Jurkat, Clone E6-1 (cell line): ENCODE measurements at regions not wholly inside any gene's neighbourhood (a gene's known extent, or its start where the extent isn't known, plus 50 kb on each side); places are given as distances from the start of the nearest gene placed in this dataset.

Experiments used
- DNase-seq: peaks from one replicate; pipeline ENCODE4 v3.0.0-alpha.2; 2011; ENCODE audit warnings: low read depth, low spot score
- H3K4me3 ChIP-seq: 2 replicates; pipeline ENCODE4 v1.5.1; 2011; ENCODE audit warnings: mild to moderate bottlenecking, low read length, control low read depth, moderate library complexity

- H3K4me3 ChIP-seq = no peak overlapping the region
- no peak for DNase-seq
These were observed 1012.7 kb upstream of the CADM2 start for GRCh38 chr3:83946049-83946448.

DNA sequence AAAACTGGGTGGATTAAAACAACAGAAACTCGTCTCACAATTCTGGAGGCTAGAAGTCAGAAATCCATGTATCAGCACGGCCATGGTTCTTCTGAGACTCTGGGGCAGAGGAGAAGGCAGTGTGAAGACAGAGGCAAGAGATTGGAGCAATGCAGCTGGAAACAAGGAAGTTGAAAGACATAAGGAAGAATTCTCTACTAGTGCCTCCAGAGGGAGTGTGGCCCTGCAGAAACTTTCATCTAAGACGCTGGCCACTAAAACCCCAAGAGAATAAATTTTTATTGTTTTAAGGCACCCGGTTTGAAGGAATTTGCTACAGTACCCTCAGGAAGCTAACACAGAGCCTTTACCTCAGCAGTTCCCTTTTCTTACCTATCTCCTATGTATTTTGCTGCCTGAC, 1012.2 kb upstream of the CADM2 start:
- DNase-seq = no peak
- H3K4me3 ChIP-seq = no peak overlapping the region

GRCh38 chr3:83948771-83949170, 1010.0 kb upstream of the CADM2 start:
- no peak overlapping the region for H3K4me3 ChIP-seq
- no peak for DNase-seq

- no peak for DNase-seq
- no peak overlapping the region for H3K4me3 ChIP-seq
These were observed 1005.2 kb upstream of the CADM2 start for GRCh38 chr3:83953417-83954089.

DNA sequence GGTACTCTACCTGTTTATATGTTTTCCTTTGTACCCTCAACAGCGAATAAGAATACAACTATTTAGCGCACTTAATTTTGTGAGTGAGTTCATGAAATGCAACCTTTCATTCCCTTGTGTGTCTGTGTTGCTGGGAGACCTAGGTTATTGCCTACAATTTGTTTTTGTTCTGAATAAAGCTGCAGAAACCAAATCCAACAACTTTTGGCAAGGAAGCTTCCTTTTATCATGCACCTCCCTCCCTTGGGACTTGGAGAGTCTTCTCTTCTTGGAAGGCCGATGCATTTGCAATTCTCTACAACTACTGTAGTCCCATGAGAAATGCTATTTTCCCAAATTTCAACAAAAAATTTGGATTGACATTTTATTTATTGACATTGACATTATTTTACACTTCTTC, 1002.4 kb upstream of the CADM2 start:
- DNase-seq = no peak
- H3K4me3 ChIP-seq = no peak overlapping the region

DNA sequence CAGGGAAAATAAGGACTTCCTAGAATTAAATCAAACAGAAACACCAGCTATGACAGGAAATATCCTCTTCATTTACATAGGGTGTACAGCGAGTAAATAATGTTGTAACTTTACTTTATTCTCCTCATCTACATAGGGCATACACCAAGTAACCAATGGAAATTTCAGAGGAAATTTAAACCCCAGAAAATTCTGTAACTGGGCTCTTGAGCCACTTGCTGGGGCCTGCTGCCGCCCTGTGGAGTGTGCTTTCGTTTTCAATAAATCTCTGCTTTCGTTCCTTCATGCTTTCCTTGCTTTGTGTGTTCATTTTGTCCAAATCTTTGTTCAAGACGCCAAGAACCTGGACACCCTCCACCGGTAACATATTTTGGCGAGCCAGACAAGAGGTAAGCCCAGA, 990.4 kb upstream of the CADM2 start:
- no peak for DNase-seq
- H3K4me3 ChIP-seq = no peak overlapping the region

DNA sequence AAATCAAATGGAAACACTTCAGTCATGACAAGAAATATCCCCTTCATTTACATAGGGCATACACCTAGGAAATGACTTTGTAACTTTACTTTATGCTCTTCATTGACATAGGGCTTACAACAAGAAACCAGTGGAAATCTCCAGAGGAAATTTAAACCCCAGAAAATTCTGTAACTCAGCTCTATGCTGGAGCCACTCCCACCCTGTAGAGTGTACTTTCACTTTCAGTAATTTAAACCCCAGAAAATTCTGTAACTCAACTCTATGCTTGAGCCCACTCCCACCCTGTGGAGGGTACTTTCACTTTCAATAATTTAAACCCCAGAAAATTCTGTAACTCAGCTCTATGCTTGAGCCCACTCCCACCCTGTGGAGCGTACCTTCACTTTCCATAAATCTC, 987.1 kb upstream of the CADM2 start:
- DNase-seq = no peak
- H3K4me3 ChIP-seq = no peak overlapping the region

DNA sequence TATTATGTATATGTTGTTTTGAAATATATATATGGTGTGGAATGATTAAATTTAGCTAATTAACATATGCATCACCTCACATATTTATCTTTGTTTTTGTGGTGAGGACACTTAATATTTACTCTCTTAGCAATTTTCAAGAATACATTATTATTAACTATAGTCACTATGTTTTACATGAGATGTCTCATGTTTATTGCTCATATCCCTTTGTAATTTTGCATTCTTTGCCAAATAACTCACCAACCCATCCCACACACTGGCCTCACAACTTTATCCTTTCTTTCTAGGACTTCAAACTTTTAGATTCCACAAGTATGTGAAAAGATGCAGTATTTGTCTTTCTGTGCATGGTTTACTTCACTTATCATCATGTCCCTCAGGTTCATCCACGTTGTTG, 950.2 kb upstream of the CADM2 start:
- H3K4me3 ChIP-seq = no peak overlapping the region
- DNase-seq = no peak

- DNase-seq = no peak
- no peak overlapping the region for H3K4me3 ChIP-seq
These were observed 934.9 kb upstream of the CADM2 start for GRCh38 chr3:84023842-84024241.

- H3K4me3 ChIP-seq = no peak overlapping the region
- DNase-seq = no peak
These were observed 919.7 kb upstream of the CADM2 start for GRCh38 chr3:84039099-84039498.

- no peak for DNase-seq
- no peak overlapping the region for H3K4me3 ChIP-seq
These were observed 916.2 kb upstream of the CADM2 start for GRCh38 chr3:84042399-84043106.

GRCh38 chr3:84066915-84067314, 891.9 kb upstream of the CADM2 start:
- no peak overlapping the region for H3K4me3 ChIP-seq
- DNase-seq = no peak

- no peak for DNase-seq
- H3K4me3 ChIP-seq = no peak overlapping the region
These were observed 885.1 kb upstream of the CADM2 start for GRCh38 chr3:84073664-84074063.

- DNase-seq = no peak
- H3K4me3 ChIP-seq = no peak overlapping the region
These were observed 884.0 kb upstream of the CADM2 start for GRCh38 chr3:84074767-84075166.

GRCh38 chr3:84077479-84077878, 881.3 kb upstream of the CADM2 start:
- no peak overlapping the region for H3K4me3 ChIP-seq
- no peak for DNase-seq

DNA sequence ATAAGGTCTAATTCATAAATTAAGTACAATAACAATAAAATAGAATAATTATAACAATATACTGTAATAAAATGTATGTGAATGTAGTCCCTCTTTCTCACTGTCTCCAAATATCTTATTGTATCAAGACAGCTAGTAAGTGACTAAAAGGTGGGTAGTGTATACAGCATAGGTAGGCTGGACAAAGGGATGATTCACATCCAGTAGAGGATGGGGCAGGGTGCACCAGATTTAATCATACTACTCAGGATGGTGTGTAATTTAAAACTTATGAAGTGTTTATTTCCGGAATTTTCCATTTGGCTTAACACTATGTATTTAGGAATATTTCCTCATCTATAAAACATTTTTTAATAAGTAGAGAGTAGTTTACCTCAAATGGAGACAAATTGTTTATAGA, 876.1 kb upstream of the CADM2 start:
- H3K4me3 ChIP-seq = no peak overlapping the region
- DNase-seq = no peak

DNA sequence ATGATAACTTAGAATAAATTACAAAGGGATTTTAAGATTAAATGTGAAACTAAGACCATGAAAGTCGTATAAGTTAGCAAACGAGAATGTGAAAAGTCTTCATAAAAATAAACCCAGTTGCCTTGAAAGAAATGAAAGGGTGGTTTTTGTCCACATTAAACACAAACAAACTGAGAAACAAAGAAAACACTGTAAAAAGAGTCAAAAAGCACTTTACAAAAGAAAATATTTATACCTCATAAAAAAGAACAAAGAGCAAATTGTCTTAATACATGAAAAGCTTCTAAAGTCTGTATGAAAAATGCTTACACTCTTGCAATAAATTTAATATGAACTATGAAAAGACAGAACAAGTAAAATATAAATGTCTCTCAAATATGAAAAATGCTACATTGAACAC, 865.9 kb upstream of the CADM2 start:
- no peak for DNase-seq
- no peak overlapping the region for H3K4me3 ChIP-seq

DNA sequence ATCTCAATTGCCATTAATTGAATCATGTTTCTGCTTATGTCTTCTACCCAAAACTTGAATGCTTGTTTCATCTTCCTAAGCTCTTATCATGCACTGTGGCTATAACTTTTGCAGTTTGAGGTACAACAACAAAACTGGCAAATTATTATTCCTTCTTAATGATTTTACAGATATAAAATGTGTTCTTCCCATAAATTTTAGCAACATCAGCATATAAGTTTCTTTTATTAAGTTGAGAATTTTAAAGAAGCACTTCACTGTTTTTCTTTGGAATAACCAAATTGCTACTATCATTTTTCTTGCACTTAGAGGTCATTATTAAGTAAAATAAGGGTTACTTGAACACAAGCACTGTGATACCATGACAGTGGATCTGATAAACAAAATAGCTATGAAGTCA, 862.6 kb upstream of the CADM2 start:
- no peak overlapping the region for H3K4me3 ChIP-seq
- no peak for DNase-seq

DNA sequence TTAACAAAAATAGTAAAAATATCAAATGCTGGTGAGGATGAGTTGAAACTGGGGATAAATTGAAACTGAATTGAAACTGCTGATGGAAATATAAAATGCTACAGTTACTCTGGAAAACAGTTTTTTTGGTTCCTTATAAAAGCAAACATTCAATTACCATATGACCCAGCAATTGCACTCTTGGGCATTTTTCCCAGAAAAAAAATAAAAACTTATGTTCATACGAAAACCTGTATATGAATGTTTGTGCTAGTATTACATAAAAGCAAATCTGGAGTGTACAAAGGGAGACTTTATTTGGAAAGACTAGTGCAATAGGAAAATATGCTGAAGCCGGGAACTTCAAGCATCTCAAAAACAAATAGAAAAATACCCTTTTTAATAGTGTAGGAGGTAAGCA, 857.9 kb upstream of the CADM2 start:
- H3K4me3 ChIP-seq = no peak overlapping the region
- no peak for DNase-seq

DNA sequence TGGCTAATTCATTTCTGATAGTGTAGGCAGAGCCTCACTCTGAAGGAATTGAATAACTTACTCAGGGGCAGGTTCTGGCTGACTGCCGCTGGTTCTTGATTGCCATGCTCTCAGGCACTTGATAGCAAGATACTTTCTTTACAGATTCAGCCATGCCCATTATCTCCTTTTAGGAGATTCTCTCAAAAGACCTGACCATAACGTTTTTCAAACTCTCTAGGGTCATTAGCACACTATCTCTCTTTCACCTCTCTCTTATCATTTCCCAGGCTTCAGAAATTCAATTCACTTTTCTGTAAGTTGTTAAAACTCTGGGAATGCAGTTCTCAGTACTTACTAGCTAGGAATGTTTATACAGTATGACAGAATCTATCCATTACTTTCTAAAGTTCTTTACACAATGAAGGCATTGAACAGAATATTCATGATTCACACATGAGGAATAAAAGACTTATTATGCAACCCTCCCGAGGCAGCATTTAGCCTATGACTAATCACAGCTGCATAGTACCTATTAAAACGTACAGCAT, 850.3 kb upstream of the CADM2 start:
- no peak overlapping the region for H3K4me3 ChIP-seq
- DNase-seq = no peak

GRCh38 chr3:84109911-84110310, 848.9 kb upstream of the CADM2 start:
- H3K4me3 ChIP-seq = no peak overlapping the region
- DNase-seq = no peak
